HG03575 (cell line): ENCODE measurements at regions not wholly inside any gene's neighbourhood (a gene's known extent, or its start where the extent isn't known, plus 50 kb on each side); places are given as distances from the start of the nearest gene placed in this dataset.

Source experiments
- ATAC-seq: cut with Tn5 transposase; IDR thresholded peaks from one replicate; pipeline ENCODE4 v1.9.1; 2021; ENCODE audit not compliant: unreplicated experiment, insufficient number of reproducible peaks, low FRiP score; ENCODE audit errors: extremely low read depth

DNA sequence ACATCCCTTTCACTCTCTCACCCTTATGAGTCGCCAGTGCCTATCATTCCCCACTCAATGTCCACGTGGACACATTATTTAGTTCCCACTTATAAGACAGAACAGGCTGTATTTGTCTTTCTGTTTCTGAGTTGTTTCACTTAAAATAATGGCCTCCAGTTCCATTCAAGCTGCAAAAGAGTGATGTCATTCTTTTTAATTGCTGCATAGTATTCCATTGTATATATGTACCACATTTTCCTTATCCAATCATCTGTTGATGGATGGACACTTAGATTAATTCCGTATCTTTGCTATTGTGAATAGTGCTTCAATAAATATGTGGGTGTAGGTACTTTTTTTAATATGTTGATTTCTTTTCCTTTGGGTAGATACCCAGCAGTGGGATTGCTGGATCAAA lies 79.1 kb downstream of the ZNF365 start:
- no peak for ATAC-seq

DNA sequence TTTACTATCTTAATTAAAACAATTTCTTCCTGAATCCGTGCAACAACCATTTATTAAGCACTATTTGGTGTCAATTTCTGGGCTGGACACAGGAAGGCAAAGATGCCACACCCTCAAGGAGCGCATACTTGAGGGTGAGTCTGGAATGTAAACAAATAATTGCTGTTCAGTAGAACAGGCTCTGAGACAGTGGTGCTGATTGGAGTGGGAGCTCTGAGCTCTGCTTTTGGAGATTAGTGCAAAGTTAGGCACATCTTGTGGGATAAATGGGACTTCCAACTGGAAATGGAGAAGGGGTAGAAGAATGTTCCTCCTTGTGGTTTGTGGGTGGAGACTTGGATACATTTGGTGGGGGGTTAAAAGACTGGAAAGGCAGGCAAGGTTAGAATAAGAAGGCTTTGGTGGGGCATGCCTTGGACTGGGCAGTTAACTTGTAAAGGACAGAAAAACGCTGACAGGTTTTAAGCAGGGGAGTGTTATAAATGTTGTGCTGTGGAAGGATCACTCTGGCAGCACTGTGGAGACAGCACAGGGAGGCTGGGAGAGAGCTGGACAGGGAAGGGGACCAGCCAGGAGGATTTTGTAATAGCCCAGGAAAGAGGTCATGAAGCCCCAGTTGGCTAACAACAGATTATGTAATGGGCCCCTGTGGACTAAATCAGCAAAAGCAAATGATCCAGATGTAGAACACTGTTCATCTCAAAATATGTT lies 80.7 kb downstream of the ZNF365 start:
- ATAC-seq, result no peak

- ATAC-seq, result peak; percentile 97
Observed at GRCh38 chr10:62456611-62457101, 82.5 kb downstream of the ZNF365 start.

DNA sequence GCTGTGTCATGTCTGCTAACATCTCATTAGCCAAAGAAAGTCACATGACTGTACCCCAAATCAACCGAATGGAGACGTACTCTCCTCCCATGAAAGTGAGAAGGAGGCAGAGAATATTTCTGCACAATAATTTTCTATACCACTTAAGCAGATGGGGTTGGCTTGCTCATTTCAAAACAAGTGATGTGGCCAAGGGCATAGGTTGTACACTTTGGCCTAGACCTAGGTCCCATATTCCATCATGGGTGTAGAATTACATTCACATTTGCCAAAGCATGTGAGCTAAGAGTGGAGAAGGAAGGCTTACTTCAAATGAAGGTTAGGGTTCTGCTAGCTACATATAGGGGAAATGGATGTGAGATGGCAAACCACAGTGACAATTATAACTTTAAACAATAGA lies 83.0 kb downstream of the ZNF365 start:
- ATAC-seq, result no peak

DNA sequence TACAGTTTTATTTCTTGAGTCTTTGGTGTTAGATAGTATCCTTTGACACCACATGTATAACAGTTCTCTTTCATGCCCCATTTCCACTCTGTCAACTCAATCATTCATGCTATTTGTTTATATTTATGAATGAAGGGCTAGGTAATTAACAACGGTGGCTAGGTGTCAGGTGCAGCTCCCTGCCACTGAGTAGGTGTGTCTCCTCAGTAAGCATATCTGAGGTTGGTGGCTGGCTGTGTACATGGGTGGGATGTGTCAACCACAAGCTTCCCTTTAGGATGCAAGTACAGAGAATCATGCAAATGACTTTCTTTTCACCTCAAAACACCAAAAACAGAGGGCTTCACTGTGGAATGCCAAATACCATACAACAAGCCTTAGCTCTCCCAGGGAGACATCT lies 83.4 kb downstream of the ZNF365 start:
- no peak for ATAC-seq

DNA sequence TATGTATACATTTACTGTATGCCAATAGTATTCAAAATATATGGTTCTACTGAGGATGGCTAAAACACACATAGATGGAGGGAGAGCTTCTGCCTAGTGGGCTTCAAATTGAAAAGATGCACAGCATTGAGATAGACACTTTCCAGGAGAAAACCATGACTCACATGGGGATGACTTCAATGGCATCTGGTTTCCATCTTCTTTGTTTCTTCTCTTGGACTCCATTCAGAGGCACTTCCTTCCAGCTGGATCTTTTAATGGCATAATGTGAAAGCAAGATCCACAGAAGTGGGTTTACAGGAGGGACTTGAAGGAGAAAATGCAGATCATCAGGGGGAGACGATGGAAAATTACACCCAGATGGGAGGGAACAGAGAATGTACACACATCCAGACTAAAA lies 84.9 kb downstream of the ZNF365 start:
- no peak for ATAC-seq

DNA sequence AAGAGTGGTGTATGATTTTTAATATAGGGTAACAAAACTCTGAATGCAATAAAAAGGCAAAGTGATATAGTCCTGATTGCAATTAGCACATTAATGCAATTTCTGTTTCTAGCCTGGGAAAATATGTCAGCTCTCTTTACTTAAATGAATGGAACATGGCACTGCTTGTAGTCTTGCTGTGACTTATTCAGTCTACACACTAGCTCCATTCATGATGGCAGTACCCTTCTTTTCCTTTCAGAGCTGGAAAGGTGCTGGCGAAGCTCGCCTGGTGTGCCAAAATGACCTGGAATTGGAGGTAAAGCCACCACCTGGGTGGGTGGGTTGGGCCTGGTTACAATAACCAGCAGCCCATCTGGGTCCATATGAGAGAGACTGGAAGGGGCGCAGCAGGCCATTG lies 85.3 kb downstream of the ZNF365 start:
- ATAC-seq, result no peak

DNA sequence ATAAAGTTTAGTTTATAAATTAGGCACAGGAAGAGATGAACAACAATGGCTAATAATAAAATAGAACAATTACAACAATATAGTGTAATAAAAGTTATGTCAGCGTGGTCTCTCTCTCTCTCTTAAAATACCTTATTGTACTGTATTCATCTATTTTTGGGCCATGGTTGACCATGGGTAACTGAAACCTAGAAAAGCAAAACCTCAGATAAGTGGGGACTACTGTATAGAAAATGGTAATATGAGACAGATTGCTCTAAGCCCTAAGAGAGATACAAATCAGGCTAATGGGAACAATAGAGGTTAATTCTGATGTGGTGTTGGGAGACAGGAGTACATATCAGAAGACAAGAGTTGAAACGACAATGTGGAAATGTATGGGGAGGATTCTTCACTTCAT lies 86.2 kb downstream of the ZNF365 start:
- no peak for ATAC-seq

GRCh38 chr10:62461120-62461519 lies 87.0 kb downstream of the ZNF365 start:
- no peak for ATAC-seq

- ATAC-seq, result no peak
Observed at GRCh38 chr10:62462461-62462860, 88.3 kb downstream of the ZNF365 start.

GRCh38 chr10:62463364-62463763 lies 89.2 kb downstream of the ZNF365 start:
- no peak for ATAC-seq

- no peak for ATAC-seq
Observed at GRCh38 chr10:62464308-62464707, 90.1 kb downstream of the ZNF365 start.

DNA sequence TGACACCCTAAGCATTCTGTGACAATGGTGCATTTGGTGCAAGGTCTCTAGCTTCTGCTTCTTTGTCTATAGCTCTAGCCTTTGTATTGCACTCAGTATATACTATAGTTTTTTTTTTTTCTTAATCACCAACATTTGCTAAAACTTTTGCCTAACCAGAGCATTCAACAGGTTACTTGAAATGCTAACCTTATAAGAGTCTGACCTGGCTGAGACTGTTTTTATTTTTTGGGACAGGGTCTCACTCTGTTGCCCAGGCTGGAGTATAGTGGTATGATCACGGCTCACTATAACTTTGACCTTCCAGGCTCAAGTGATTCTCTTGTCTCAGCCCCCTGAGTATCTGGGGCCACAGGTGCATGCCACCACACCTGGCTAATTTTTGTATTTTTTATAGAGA lies 92.4 kb downstream of the ZNF365 start:
- no peak for ATAC-seq

GRCh38 chr10:62467527-62467926 lies 93.4 kb downstream of the ZNF365 start:
- no peak for ATAC-seq

- no peak for ATAC-seq
Observed at GRCh38 chr10:62471711-62472110, 97.5 kb downstream of the ZNF365 start.

- no peak for ATAC-seq
Observed at GRCh38 chr10:62473241-62473640, 99.1 kb downstream of the ZNF365 start.

DNA sequence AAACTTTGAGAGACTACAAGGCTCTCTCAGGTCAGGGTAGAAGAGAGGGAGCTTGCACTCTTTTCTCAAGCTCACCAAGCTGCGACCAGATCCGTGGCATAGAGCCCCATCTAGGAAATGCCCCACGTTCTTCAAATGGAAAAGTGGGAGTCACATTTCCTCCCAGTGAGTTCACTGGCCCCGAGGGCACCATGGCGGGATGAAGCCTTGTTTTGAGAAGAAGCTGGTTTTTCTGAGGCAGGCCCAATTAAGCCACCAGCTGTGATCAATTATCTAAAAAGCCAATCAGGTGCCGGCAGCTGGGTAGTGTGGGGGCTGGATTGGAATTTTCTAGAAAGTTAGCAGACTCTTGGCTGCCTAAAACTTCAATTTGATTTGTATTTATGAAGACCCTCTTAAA lies 101.4 kb downstream of the ZNF365 start:
- ATAC-seq, result no peak

DNA sequence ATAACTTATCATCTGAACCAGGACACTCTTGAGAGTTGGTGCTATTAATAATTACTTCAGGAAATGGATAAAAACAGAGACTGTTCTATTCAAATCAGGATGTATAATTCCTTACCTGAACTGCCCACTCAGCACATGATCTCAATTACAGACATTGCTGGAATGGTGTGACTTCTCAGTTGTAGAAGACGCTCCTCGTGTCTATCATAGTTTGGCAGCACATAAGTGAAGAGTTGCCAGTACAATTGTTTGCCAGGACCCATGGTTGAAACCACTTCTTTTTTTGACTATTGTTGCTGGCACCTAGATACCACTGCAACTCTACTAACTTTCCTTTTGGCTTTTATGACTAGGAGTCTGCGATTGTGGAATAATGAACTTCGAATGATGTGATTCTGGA lies 105.4 kb downstream of the ZNF365 start:
- no peak for ATAC-seq

- no peak for ATAC-seq
Observed at GRCh38 chr10:62480196-62480595, 106.0 kb downstream of the ZNF365 start.

DNA sequence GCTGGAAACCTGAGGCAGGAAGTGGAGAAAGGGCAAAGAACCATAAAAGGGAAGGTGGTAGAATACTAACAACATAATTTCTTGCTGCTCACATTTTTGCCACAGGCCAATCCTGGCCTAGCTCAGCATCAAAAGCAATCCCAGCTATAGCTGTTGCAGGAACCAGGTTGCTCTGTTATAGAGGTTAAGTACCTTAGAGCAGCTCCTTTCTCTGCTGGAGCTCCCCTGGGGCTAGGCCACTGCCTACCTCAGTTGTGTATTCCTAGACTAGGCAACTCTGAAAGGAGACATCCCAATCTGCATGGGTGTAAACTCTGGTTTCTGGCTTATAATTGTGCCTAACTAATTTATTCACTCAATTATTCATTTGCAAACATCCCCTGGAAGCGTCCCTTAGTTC lies 108.4 kb downstream of the ZNF365 start:
- no peak for ATAC-seq

DNA sequence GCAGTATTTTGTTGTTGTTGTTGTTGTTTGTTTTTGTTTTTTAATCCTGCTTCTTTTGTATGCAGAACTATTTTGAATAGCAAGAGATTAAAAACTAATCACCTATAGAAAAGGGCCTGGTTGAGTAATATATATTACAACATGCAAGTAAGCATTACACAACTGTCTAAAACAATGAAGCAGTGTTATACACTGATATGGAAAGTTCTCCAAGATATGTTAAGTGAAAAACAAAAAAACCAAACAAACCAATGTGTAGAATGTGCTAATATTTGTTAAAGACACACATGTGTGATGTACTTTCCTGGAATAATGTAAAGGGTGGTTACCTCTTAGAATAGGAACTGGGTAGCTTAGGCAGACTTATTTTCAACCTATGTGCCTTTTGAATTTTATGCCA lies 117.4 kb downstream of the ZNF365 start:
- no peak for ATAC-seq
